Mesendoderm (in vitro differentiated cells): ENCODE measurements at regions not wholly inside any gene's neighbourhood (a gene's known extent, or its start where the extent isn't known, plus 50 kb on each side); places are given as distances from the start of the nearest gene placed in this dataset.

ENCODE experiments used
- DNase-seq: peaks from one replicate; pipeline ENCODE4 v3.0.0; 2013
- H2AK5ac ChIP-seq: 2 replicates; pipeline ENCODE4 v1.6.1; 2013; ENCODE audit warnings: low read length, inconsistent platforms
- H2BK120ac ChIP-seq: 2 replicates; pipeline ENCODE4 v1.6.1; 2013; ENCODE audit warnings: low read depth, mild to moderate bottlenecking, low read length, moderate library complexity, mixed read lengths
- H2BK15ac ChIP-seq: replicated peaks from 2 replicates; pipeline ENCODE4 v1.6.1; 2013; ENCODE audit warnings: low read depth, mild to moderate bottlenecking, moderate library complexity
- H2BK5ac ChIP-seq: 2 replicates; pipeline ENCODE4 v1.6.1; 2013; ENCODE audit warnings: low read length, inconsistent platforms
- H3K18ac ChIP-seq: 2 replicates; pipeline ENCODE4 v1.6.1; 2013; ENCODE audit warnings: mild to moderate bottlenecking, low read length, mixed read lengths
- H3K23ac ChIP-seq: one replicate; pipeline ENCODE4 v1.6.1; 2013; ENCODE audit warnings: low read length
- H3K27ac ChIP-seq: 2 replicates; pipeline ENCODE4 v1.5.1; 2013; ENCODE audit warnings: low read depth, mild to moderate bottlenecking, inconsistent platforms, low read length, moderate library complexity
- H3K27me3 ChIP-seq: 2 replicates; pipeline ENCODE4 v1.6.1; 2013; ENCODE audit warnings: low read length, control low read depth, mild to moderate bottlenecking, inconsistent platforms; ENCODE audit not compliant: insufficient read depth, poor library complexity
- H3K36me3 ChIP-seq: 2 replicates; pipeline ENCODE4 v1.6.1; 2013; ENCODE audit warnings: low read length, inconsistent platforms; ENCODE audit not compliant: control insufficient read depth, insufficient read depth
- H3K4ac ChIP-seq: one replicate; pipeline ENCODE4 v1.6.1; 2013; ENCODE audit warnings: low read depth, mild to moderate bottlenecking, low read length, moderate library complexity
- H3K4me1 ChIP-seq: 2 replicates; pipeline ENCODE4 v1.6.1; 2013; ENCODE audit warnings: low read depth, low read length, inconsistent platforms; ENCODE audit not compliant: control insufficient read depth
- H3K4me2 ChIP-seq: 2 replicates; pipeline ENCODE4 v1.6.1; 2013; ENCODE audit warnings: low read length
- H3K4me3 ChIP-seq: 2 replicates; pipeline ENCODE4 v1.5.1; 2013; ENCODE audit warnings: mild to moderate bottlenecking, low read length
- H3K56ac ChIP-seq: one replicate; pipeline ENCODE4 v1.6.1; 2013; ENCODE audit warnings: low read length
- H3K79me1 ChIP-seq: 2 replicates; pipeline ENCODE4 v1.6.1; 2013; ENCODE audit warnings: low read length, inconsistent platforms
- H3K79me2 ChIP-seq: 2 replicates; pipeline ENCODE4 v1.6.1; 2013; ENCODE audit warnings: mild to moderate bottlenecking, low read length; ENCODE audit not compliant: control insufficient read depth, insufficient read depth
- H3K9ac ChIP-seq: 2 replicates; pipeline ENCODE4 v1.6.1; 2013; ENCODE audit warnings: low read length, inconsistent platforms
- H4K5ac ChIP-seq: one replicate; pipeline ENCODE4 v1.6.1; 2013; ENCODE audit warnings: low read length
- H4K8ac ChIP-seq: one replicate; pipeline ENCODE4 v1.6.1; 2013; ENCODE audit warnings: low read depth, mild to moderate bottlenecking, control low read depth, low read length, moderate library complexity
- WGBS: extraction: QIAGEN DNeasy Blood & Tissue Kit; methylation state at CpG from one replicate; pipeline ENCODE4 v1.1.7; 2013; ENCODE audit warnings: low lambda C conversion rate, missing lambda C conversion rate; ENCODE audit not compliant: insufficient coverage; ENCODE audit errors: extremely low coverage; 5-methylcytosine and 5-hydroxymethylcytosine counted together

DNA sequence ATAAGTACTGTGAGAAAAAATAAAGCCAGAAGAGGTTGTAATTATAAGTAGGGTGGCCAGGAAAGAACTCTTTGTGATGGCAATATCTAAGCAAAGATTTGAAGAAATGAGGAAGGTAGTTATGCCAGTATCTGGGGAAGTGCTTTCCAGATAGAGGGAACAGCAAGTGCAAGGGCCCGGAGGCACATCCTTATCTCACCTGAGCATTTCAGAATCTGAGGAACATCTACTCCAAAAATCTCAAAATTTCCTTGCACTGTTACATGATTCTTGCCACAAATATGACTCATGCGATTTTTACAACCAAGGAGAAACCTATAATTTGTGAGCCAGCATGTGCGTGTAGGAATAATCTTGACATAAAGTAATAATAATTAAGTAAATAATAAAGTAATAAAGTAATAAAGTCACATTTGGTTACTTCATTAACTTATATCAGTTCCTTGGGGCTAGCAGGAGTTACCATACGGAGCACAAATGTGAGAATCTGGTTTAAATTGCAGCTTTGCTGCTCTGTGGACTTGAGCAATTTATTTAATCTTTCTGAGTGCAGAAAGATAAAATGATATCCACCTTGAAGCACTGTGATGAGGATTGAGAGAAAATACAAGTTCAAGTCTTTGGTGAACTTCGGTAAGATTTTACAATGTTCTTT lies 105.1 kb upstream of the SLC34A2 start:
- no peak overlapping the region for H2BK5ac ChIP-seq
- H3K4ac ChIP-seq = no peak overlapping the region
- H2AK5ac ChIP-seq = no peak overlapping the region
- no peaks in the 10 kb centered on the region for H3K4me1 ChIP-seq
- no peak overlapping the region for H3K4me3 ChIP-seq
- H2BK120ac ChIP-seq = no peak overlapping the region
- H3K9ac ChIP-seq = no peak overlapping the region
- no peaks in the 10 kb centered on the region for H3K27me3 ChIP-seq
- no peaks in the 10 kb centered on the region for H3K79me2 ChIP-seq
- H3K36me3 ChIP-seq = no peaks in the 10 kb centered on the region
- H4K5ac ChIP-seq = no peak overlapping the region
- H4K8ac ChIP-seq = no peak overlapping the region
- no peak overlapping the region for H3K4me2 ChIP-seq
- no CpG with 5 or more reads among the region's 5 CpGs for WGBS
- DNase-seq = no peak
- no peaks in the 10 kb centered on the region for H3K79me1 ChIP-seq
- no peak overlapping the region for H3K56ac ChIP-seq
- no peak overlapping the region for H3K27ac ChIP-seq
- no peak overlapping the region for H2BK15ac ChIP-seq
- H3K23ac ChIP-seq = no peak overlapping the region
- H3K18ac ChIP-seq = no peak overlapping the region

DNA sequence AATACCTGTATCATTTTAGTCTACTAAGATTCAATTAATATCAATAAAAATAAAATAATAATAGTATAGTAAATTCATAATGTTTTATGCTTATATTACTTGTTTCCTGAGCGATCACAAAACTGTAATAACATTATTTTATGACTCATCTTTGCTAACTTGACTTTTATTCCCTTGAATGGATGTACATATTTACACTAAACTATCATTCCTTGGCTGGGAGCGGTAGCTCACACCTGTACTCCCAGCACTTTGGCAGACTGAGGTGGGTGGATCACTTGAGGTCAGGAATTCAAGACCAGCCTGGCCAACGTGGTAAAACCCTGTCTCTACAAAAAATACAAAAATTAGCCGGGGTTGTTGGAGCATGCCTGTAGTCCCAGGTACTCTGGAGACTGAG lies 104.0 kb upstream of the SLC34A2 start:
- H2BK15ac ChIP-seq = no peak overlapping the region
- no peak overlapping the region for H2BK5ac ChIP-seq
- H3K23ac ChIP-seq = no peak overlapping the region
- H3K56ac ChIP-seq = no peak overlapping the region
- H3K4ac ChIP-seq = no peak overlapping the region
- no peak overlapping the region for H3K18ac ChIP-seq
- no peak overlapping the region for H4K5ac ChIP-seq
- no peaks in the 10 kb centered on the region for H3K27me3 ChIP-seq
- no peaks in the 10 kb centered on the region for H3K36me3 ChIP-seq
- H4K8ac ChIP-seq = no peak overlapping the region
- no peak overlapping the region for H3K4me3 ChIP-seq
- no peak overlapping the region for H2BK120ac ChIP-seq
- DNase-seq = no peak
- H3K4me1 ChIP-seq = no peaks in the 10 kb centered on the region
- H3K4me2 ChIP-seq = no peak overlapping the region
- WGBS = no CpG with 5 or more reads among the region's 4 CpGs
- no peaks in the 10 kb centered on the region for H3K79me2 ChIP-seq
- H2AK5ac ChIP-seq = no peak overlapping the region
- H3K9ac ChIP-seq = no peak overlapping the region
- H3K27ac ChIP-seq = no peak overlapping the region
- no peaks in the 10 kb centered on the region for H3K79me1 ChIP-seq

- Histone ChIP-seq H3K56ac (no peak overlapping the region), H3K4me3 (no peak overlapping the region), H3K4me1 (no peaks in the 10 kb centered on the region), H2BK15ac (no peak overlapping the region), H3K36me3 (no peaks in the 10 kb centered on the region), H3K23ac (no peak overlapping the region), H4K5ac (no peak overlapping the region), H2AK5ac (no peak overlapping the region), H3K27me3 (no peaks in the 10 kb centered on the region), H3K79me2 (no peaks in the 10 kb centered on the region), H2BK5ac (no peak overlapping the region), H3K4me2 (no peak overlapping the region), H3K18ac (no peak overlapping the region), H3K4ac (no peak overlapping the region), H3K79me1 (no peaks in the 10 kb centered on the region), H3K9ac (no peak overlapping the region), H2BK120ac (no peak overlapping the region), H3K27ac (no peak overlapping the region), H4K8ac (no peak overlapping the region)
- WGBS = no CpG with 5 or more reads among the region's 8 CpGs
- DNase-seq = peak; percentile 22
Measured at GRCh38 chr4:25552580-25553271, 102.9 kb upstream of the SLC34A2 start.

GRCh38 chr4:25559508-25559907 lies 96.1 kb upstream of the SLC34A2 start:
- H2BK120ac ChIP-seq = no peak overlapping the region
- no peak overlapping the region for H3K4me2 ChIP-seq
- H3K4me3 ChIP-seq = no peak overlapping the region
- no peak overlapping the region for H4K5ac ChIP-seq
- H3K9ac ChIP-seq = no peak overlapping the region
- no CpG with 5 or more reads among the region's 4 CpGs for WGBS
- H3K56ac ChIP-seq = no peak overlapping the region
- no peaks in the 10 kb centered on the region for H3K4me1 ChIP-seq
- DNase-seq = no peak
- H3K36me3 ChIP-seq = no peaks in the 10 kb centered on the region
- H3K27me3 ChIP-seq = no peaks in the 10 kb centered on the region
- no peak overlapping the region for H3K4ac ChIP-seq
- H3K18ac ChIP-seq = no peak overlapping the region
- H3K23ac ChIP-seq = no peak overlapping the region
- no peak overlapping the region for H2AK5ac ChIP-seq
- no peak overlapping the region for H4K8ac ChIP-seq
- no peak overlapping the region for H3K27ac ChIP-seq
- no peaks in the 10 kb centered on the region for H3K79me1 ChIP-seq
- H2BK5ac ChIP-seq = no peak overlapping the region
- no peaks in the 10 kb centered on the region for H3K79me2 ChIP-seq
- H2BK15ac ChIP-seq = no peak overlapping the region

DNA sequence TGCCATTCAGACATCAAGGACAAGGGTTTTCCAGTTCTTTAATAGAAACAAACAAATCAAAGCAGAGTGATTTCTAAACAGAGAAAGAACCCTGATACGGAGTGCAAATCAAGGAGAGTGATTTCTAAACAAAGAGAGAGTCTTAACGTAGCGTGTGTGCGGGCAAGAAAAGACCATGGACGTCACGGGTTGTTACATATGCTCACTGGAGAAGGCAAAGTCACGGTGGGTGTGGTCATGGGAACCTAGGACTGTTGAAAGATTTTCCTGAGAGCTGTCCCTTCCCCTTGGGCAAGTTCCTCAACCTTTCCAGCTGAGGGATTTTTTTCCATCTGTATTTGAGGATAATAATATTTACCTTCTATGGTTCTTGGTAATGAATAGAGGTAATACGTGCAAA lies 95.0 kb upstream of the SLC34A2 start:
- no peak overlapping the region for H3K27ac ChIP-seq
- H3K4me2 ChIP-seq = no peak overlapping the region
- no peaks in the 10 kb centered on the region for H3K27me3 ChIP-seq
- H2BK120ac ChIP-seq = no peak overlapping the region
- DNase-seq = no peak
- H2AK5ac ChIP-seq = no peak overlapping the region
- no peak overlapping the region for H3K56ac ChIP-seq
- 0% methylated on average over 1 of the region's 8 CpGs for WGBS
- H3K4me3 ChIP-seq = no peak overlapping the region
- H2BK15ac ChIP-seq = no peak overlapping the region
- no peak overlapping the region for H3K4ac ChIP-seq
- no peak overlapping the region for H2BK5ac ChIP-seq
- no peak overlapping the region for H4K5ac ChIP-seq
- no peak overlapping the region for H4K8ac ChIP-seq
- no peaks in the 10 kb centered on the region for H3K79me2 ChIP-seq
- no peak overlapping the region for H3K18ac ChIP-seq
- no peaks in the 10 kb centered on the region for H3K79me1 ChIP-seq
- H3K36me3 ChIP-seq = no peaks in the 10 kb centered on the region
- H3K23ac ChIP-seq = no peak overlapping the region
- H3K9ac ChIP-seq = no peak overlapping the region
- no peaks in the 10 kb centered on the region for H3K4me1 ChIP-seq
